ENCODE measurements at regions not wholly inside any gene's neighbourhood (a gene's known extent, or its start where the extent isn't known, plus 50 kb on each side); places are given as distances from the start of the nearest gene placed in this dataset.

GRCh38 chr6:168160506-168161370 is 81.7 kb upstream of the FRMD1 start:
- no peak overlapping the region for H3K4me3 ChIP-seq (IDR thresholded peaks at IDR 0.05; ENCODE audit: insufficient read depth, low read depth, low read length)
- H3K4me2 ChIP-seq, result no peak overlapping the region
- no peaks in the 10 kb centered on the region for H3K36me3 ChIP-seq (ENCODE audit: insufficient read depth)
- no peak overlapping the region for H3K27ac ChIP-seq
- H2AFZ ChIP-seq (ENCODE audit: low read depth), result no peak overlapping the region
- no peaks in the 10 kb centered on the region for H3K4me1 ChIP-seq (ENCODE audit: low read depth, poor library complexity, severe bottlenecking)
- no peak for TF ChIP-seq CTCF (conservative IDR thresholded peaks at IDR 0.05; ENCODE audit: low read depth, low read length)
- no peaks in the 10 kb centered on the region for H3K79me2 ChIP-seq (ENCODE audit: insufficient read depth, low read depth)
- H3K9ac ChIP-seq, result no peak overlapping the region
- no peaks in the 10 kb centered on the region for H3K27me3 ChIP-seq (ENCODE audit: insufficient read depth, low read depth)
- no peaks in the 10 kb centered on the region for H4K20me1 ChIP-seq (ENCODE audit: insufficient read depth)

GRCh38 chr6:168159506-168159905 is 80.5 kb upstream of the FRMD1 start:
- H3K36me3 ChIP-seq (ENCODE audit: insufficient read depth), result no peaks in the 10 kb centered on the region
- no peak overlapping the region for H3K27ac ChIP-seq
- H3K9ac ChIP-seq, result no peak overlapping the region
- H4K20me1 ChIP-seq (ENCODE audit: insufficient read depth), result no peaks in the 10 kb centered on the region
- no peaks in the 10 kb centered on the region for H3K79me2 ChIP-seq (ENCODE audit: insufficient read depth, low read depth)
- no peak overlapping the region for H3K4me2 ChIP-seq
- no peaks in the 10 kb centered on the region for H3K27me3 ChIP-seq (ENCODE audit: insufficient read depth, low read depth)
- no peak for TF ChIP-seq CTCF (conservative IDR thresholded peaks at IDR 0.05; ENCODE audit: low read depth, low read length)
- H3K4me1 ChIP-seq (ENCODE audit: low read depth, poor library complexity, severe bottlenecking), result peaks cover 10% of the 10 kb centered on the region
- H3K4me3 ChIP-seq (IDR thresholded peaks at IDR 0.05; ENCODE audit: insufficient read depth, low read depth, low read length), result no peak overlapping the region
- H2AFZ ChIP-seq (ENCODE audit: low read depth), result no peak overlapping the region

- Histone ChIP-seq H3K79me2 (ENCODE audit: insufficient read depth, low read depth) (no peaks in the 10 kb centered on the region), H3K4me1 (ENCODE audit: low read depth, poor library complexity, severe bottlenecking) (peaks cover 15% of the 10 kb centered on the region), H3K4me2 (no peak overlapping the region), H3K36me3 (ENCODE audit: insufficient read depth) (no peaks in the 10 kb centered on the region), H3K27me3 (ENCODE audit: insufficient read depth, low read depth) (no peaks in the 10 kb centered on the region), H4K20me1 (ENCODE audit: insufficient read depth) (no peaks in the 10 kb centered on the region), H3K27ac (no peak overlapping the region), H3K4me3 (IDR thresholded peaks at IDR 0.05; ENCODE audit: insufficient read depth, low read depth, low read length) (no peak overlapping the region), H2AFZ (ENCODE audit: low read depth) (no peak overlapping the region), H3K9ac (no peak overlapping the region)
- TF ChIP-seq CTCF (conservative IDR thresholded peaks at IDR 0.05; ENCODE audit: low read depth, low read length), result no peak
Observed at GRCh38 chr6:168158980-168159349, 80.0 kb upstream of the FRMD1 start.

- H3K4me2 ChIP-seq, result no peak overlapping the region
- H3K4me3 ChIP-seq (IDR thresholded peaks at IDR 0.05; ENCODE audit: insufficient read depth, low read depth, low read length), result no peak overlapping the region
- no peak overlapping the region for H3K27ac ChIP-seq
- TF ChIP-seq CTCF (conservative IDR thresholded peaks at IDR 0.05; ENCODE audit: low read depth, low read length), result no peak
- peaks cover 15% of the 10 kb centered on the region for H3K4me1 ChIP-seq (ENCODE audit: low read depth, poor library complexity, severe bottlenecking)
- H4K20me1 ChIP-seq (ENCODE audit: insufficient read depth), result no peaks in the 10 kb centered on the region
- H3K9ac ChIP-seq, result no peak overlapping the region
- no peaks in the 10 kb centered on the region for H3K27me3 ChIP-seq (ENCODE audit: insufficient read depth, low read depth)
- H2AFZ ChIP-seq (ENCODE audit: low read depth), result no peak overlapping the region
- no peaks in the 10 kb centered on the region for H3K79me2 ChIP-seq (ENCODE audit: insufficient read depth, low read depth)
- H3K36me3 ChIP-seq (ENCODE audit: insufficient read depth), result no peaks in the 10 kb centered on the region
Observed at GRCh38 chr6:168158213-168158979, 79.4 kb upstream of the FRMD1 start.
